ENCODE measurements at regions not wholly inside any gene's neighbourhood (a gene's known extent, or its start where the extent isn't known, plus 50 kb on each side); places are given as distances from the start of the nearest gene placed in this dataset.

- DNase-seq (ENCODE audit: low spot score), result no peak
Observed at GRCh38 chr4:30875658-30876269, 155.6 kb downstream of the PCDH7 start.

DNA sequence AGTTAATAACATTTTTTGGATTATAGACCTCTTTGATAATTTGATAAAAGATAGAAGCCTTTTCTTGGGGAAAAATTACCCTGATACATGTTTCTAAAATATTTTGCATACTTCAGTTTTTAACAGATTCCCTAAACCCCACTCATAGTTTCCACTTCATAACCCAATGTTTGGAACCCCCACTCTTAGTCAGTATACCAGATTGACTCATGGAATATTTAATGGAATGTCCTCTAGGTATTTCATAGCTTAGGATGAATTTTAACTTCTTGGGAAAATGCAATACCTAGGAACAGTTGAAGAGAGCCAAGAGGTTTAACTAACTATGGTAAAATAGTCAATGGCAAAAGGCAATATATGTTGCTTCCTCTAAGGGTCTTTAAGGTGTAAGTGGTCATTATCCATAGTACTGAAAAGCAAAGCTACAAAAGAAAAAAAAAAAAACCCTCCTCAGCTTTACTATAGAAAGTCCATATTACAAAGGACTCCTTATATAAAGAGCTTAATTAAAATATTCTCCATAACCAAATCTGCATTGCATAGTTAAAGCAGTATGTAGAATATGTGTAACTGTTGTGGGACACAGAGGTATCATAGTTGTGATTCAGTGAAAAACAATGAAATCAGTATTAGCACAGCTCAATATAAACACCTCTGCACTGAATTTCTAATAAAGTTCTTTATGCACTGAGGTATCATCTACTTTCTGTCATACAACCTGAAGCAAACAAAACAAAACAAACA, 159.9 kb downstream of the PCDH7 start:
- no peak for DNase-seq (ENCODE audit: low spot score)

GRCh38 chr4:30881985-30882384, 161.8 kb downstream of the PCDH7 start:
- no peak for DNase-seq (ENCODE audit: low spot score)

GRCh38 chr4:30882443-30882842, 162.3 kb downstream of the PCDH7 start:
- DNase-seq (ENCODE audit: low spot score), result no peak

DNA sequence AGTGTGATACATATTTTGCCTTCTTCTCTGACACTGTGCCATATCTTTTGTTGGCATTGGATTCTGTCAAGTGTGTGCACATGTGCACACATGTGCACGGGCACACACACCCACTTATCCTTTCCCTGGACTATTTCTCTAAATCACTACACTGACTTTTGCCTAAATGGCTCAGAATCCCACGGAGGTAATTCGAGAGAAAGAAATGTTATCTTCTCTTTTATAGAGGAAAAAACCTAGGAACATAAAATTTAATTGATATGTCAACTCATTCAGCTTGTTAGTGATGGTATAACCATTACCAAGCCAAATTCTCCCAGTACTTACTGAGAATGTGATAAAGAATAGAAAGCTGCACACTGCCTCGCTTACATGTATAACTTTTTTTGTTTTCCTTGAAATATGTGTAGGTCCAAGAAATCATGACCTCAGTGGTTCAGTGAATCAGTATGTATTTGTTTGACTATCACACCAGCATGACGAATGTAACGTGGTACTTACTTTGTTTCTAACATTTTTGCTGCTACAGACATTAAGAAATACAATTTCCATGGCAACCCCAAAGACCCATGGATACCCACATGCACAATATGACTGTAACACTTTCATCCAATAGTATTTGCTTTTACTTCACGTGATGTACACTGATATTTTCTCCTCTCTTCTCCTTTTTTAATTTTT, 163.0 kb downstream of the PCDH7 start:
- DNase-seq (ENCODE audit: low spot score), result no peak

DNA sequence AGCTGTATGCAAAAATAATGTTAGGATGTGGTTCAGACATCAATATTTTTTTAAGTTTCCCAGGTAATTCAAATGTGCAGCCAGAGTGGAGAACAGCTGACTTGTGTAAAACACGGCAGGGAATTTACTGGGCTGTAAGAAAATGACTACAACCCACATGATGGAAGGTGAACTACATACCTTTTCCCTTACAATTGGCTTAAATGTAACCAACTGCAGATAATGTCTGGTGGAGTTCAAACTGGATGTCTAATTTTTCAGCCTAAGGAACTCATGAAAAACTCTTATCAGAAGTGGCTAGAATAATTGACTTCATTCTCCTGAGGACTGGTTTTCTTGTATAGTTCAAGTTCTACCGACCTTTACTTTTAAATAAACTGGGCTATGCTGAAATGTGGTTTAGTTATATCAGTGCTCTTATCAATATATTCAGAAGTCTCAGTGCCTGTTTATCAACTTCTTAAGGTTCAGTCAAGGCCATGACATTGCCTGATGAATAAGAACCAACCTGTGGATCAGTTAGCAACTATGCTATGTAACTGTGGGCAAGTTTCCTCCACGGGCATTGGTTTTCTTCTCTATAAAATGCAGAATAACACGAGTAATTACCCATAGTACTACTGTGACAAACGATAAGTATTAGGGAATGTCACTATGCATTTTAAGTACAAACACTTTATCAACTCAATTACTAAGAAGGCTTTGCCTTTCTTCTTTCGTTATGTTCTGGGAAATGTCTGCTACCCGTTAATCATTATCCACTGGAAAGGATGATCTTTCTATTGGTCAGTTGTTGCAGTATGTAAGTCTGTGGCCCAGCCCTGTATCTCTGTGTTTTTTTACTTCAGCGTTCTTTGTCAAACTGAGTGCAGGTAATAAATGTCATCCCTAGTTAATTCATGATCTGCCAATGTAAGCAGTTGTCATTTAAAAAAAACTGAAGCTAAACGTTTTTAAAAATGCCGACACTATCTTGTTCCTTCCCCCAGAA, 181.6 kb downstream of the PCDH7 start:
- DNase-seq (ENCODE audit: low spot score), result no peak

- DNase-seq (ENCODE audit: low spot score), result no peak
Observed at GRCh38 chr4:30903502-30904214, 183.5 kb downstream of the PCDH7 start.

- no peak for DNase-seq (ENCODE audit: low spot score)
Observed at GRCh38 chr4:30904215-30904555, 184.0 kb downstream of the PCDH7 start.

- no peak for DNase-seq (ENCODE audit: low spot score)
Observed at GRCh38 chr4:30904588-30904987, 184.4 kb downstream of the PCDH7 start.

- DNase-seq (ENCODE audit: low spot score), result no peak
Observed at GRCh38 chr4:30912098-30912714, 192.0 kb downstream of the PCDH7 start.

DNA sequence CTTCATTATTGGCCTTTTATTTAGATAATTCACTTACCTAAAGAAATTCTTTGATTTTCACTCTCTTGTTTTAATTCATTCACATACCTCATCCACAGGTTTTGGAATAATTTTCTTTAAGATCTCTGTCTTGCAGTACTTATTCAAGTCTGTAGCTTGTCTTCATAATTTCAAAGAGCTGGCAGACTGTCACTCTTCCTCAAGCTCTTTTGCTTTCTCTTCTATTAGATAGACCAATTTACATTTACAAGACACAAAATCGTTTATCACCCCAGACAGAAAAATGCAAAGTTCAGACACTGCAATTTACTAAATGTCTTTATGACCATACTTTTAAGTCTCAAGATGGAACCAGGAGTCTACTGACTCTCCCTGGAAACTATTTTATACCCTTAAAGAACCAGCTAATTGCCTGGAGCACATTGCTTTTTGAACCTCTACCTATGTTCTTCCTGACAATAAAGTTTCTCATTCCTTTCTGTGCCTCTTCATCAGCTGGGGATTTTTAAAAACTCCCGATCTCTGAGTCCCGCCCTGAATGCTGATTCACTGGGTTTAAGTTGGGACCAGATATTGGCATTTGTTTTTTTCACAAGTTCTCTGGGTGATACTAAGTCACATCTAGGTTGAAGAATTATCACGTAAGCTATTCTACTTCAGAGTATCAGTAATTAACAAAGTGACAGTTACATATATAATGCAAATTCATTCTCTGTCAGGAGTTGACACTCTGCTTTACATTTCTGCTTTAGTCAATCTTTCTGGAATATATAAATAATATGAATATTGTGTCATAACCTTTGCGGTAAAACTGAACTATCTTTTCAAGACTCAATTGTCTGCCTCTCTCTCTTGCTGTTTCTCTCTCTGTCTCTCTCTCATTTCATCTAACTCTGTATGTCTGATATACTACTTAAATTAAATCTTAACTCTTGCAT, 196.4 kb downstream of the PCDH7 start:
- no peak for DNase-seq (ENCODE audit: low spot score)

DNA sequence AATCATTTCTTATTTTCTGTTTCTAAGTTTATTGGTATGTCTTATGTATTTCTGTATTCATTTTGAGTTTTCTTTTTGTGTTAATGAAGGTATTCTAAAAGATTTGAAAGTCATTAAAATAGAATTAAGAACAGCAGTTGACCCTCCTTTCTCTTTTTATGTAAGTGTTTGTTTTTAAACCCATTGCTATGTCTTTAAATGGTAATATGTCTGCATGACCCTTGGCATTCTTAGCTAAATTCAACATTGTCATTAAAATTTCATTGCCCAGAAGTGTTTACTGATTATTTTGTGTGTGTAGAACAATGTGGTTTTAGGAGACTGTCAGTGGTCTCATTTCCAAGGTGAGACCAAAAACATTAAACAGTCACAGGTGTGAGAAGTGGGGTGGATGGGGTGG, 197.8 kb downstream of the PCDH7 start:
- no peak for DNase-seq (ENCODE audit: low spot score)

GRCh38 chr4:30919458-30919857, 199.3 kb downstream of the PCDH7 start:
- DNase-seq (ENCODE audit: low spot score), result no peak

- DNase-seq (ENCODE audit: low spot score), result peak; percentile 48
Observed at GRCh38 chr4:30920043-30920442, 199.9 kb downstream of the PCDH7 start.

GRCh38 chr4:30922625-30923024, 202.5 kb downstream of the PCDH7 start:
- DNase-seq (ENCODE audit: low spot score), result no peak

DNA sequence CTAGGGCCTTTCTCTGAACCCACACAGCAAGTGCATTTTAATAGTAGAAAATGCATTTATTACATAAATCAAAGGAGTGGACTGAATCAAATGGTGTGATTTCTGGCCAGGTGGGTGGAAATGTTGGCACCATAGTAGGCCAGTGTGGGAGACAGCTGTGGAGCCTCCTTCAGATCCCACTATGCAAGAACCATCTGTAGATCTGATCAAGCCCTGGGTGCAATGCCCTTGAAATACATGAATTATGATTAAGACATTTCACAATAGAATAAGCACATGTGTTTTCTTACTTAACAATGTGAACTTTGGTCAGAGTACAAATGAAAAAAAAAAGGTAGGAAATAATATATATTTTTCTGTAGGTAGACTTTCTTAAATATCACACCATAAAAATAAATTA, 204.3 kb downstream of the PCDH7 start:
- DNase-seq (ENCODE audit: low spot score), result no peak

- no peak for DNase-seq (ENCODE audit: low spot score)
Observed at GRCh38 chr4:30929649-30930048, 209.5 kb downstream of the PCDH7 start.

DNA sequence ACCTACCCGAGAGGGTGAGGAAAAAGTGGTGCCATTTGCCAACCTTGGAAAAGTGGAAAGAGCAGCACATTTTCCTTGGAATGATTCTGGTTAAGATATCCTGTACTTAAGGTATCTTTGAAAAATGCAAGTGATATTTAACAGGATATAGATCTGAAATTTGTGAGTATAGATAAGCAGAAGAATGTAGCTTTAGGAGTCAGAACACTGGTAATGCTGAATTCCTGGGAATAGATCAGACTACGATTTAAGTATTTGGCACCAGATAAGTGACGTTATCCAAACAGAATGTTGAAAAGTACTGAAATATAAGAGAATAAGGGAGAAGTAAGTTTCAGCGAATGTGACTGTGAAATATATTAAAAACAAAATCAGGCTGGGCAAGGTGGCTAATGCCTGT, 210.1 kb downstream of the PCDH7 start:
- no peak for DNase-seq (ENCODE audit: low spot score)

GRCh38 chr4:30932581-30932980, 212.4 kb downstream of the PCDH7 start:
- DNase-seq (ENCODE audit: low spot score), result no peak

GRCh38 chr4:30939069-30939468, 218.9 kb downstream of the PCDH7 start:
- no peak for DNase-seq (ENCODE audit: low spot score)
